GM23338 (cell line): ENCODE measurements at regions not wholly inside any gene's neighbourhood (a gene's known extent, or its start where the extent isn't known, plus 50 kb on each side); places are given as distances from the start of the nearest gene placed in this dataset.

Experiments
- CREB1 ChIP-seq: fragments of 250-450 bp; sonication (Bioruptor Pico); IDR thresholded peaks from 2 replicates; pipeline ENCODE4 v1.5.0; 2020; ENCODE audit warnings: low read depth, mild to moderate bottlenecking, moderate library complexity
- EZH2 ChIP-seq: fragments of 200-600 bp; sonication (generic); IDR thresholded peaks from one replicate; pipeline ENCODE4 v1.8.0; 2017; ENCODE audit warnings: antibody characterized with exemption, mild to moderate bottlenecking, low read depth; ENCODE audit not compliant: unreplicated experiment
- EZH2phosphoT487 ChIP-seq: fragments of 200-600 bp; sonication (generic); IDR thresholded peaks from one replicate; pipeline ENCODE4 v1.8.1; 2018; ENCODE audit warnings: antibody characterized with exemption; ENCODE audit not compliant: unreplicated experiment
- JUNB ChIP-seq: IDR thresholded peaks from one replicate; pipeline ENCODE4 v1.6.1; 2016; ENCODE audit warnings: antibody characterized with exemption; ENCODE audit not compliant: unreplicated experiment
- NANOG ChIP-seq: IDR thresholded peaks from 2 replicates; pipeline ENCODE4 v1.6.1; 2016; ENCODE audit warnings: antibody characterized with exemption, borderline replicate concordance
- POLR2AphosphoS5 ChIP-seq: IDR thresholded peaks from 2 replicates; pipeline ENCODE4 v1.6.1; 2016; ENCODE audit warnings: antibody characterized with exemption, low read depth
- STAT1 ChIP-seq: IDR thresholded peaks from one replicate; pipeline ENCODE4 v1.6.1; 2016; ENCODE audit warnings: antibody characterized with exemption; ENCODE audit not compliant: unreplicated experiment
- ZNF114 ChIP-seq: fragments of 250-450 bp; sonication (Bioruptor Pico); IDR thresholded peaks from 2 replicates; pipeline ENCODE4 v1.5.0; 2020; ENCODE audit warnings: mild to moderate bottlenecking, moderate library complexity
- TF ChIP-seq, protein P1 (sequence below), 2 experiments: fragments of 200-600 bp in 1 of 2; sonication (generic) in 1 of 2; conservative IDR thresholded peaks; 2 replicates each; pipeline versions ENCODE4 v1.5.1 to v1.6.1; 2016 to 2017; ENCODE audit warnings: antibody characterized with exemption in 2 of 2, low read depth in 2 of 2, mild to moderate bottlenecking in 2 of 2, moderate library complexity in 1 of 2
- TF ChIP-seq, protein P2 (sequence below): IDR thresholded peaks from one replicate; pipeline ENCODE4 v1.6.1; 2018; ENCODE audit warnings: antibody characterized with exemption; ENCODE audit not compliant: unreplicated experiment
- TF ChIP-seq, protein P3 (sequence below): fragments of 250-450 bp; sonication (Bioruptor Pico); IDR thresholded peaks from 2 replicates; pipeline ENCODE4 v1.5.0; 2020; ENCODE audit warnings: mild to moderate bottlenecking, moderate library complexity

DNA sequence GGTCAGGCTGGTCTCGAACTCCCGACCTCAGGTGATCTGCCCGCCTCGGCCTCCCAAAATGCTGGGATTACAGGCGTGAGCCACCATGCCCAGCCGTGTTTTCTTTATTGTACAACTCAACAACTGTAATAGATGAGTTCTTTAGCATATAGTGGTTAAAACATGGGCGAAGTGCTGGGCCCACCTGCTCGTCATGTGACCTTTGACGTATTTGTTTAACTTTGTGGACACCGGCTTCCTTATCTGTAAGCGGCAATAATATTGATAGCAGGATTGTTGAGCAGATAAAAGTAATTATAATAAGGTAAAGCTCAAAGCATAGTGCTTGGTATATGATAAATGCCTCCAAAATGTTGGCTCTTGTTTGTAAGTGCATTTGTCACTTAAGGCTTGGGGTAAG, 460.3 kb downstream of the KLF12 start:
- TF ChIP-seq, protein P1, sequence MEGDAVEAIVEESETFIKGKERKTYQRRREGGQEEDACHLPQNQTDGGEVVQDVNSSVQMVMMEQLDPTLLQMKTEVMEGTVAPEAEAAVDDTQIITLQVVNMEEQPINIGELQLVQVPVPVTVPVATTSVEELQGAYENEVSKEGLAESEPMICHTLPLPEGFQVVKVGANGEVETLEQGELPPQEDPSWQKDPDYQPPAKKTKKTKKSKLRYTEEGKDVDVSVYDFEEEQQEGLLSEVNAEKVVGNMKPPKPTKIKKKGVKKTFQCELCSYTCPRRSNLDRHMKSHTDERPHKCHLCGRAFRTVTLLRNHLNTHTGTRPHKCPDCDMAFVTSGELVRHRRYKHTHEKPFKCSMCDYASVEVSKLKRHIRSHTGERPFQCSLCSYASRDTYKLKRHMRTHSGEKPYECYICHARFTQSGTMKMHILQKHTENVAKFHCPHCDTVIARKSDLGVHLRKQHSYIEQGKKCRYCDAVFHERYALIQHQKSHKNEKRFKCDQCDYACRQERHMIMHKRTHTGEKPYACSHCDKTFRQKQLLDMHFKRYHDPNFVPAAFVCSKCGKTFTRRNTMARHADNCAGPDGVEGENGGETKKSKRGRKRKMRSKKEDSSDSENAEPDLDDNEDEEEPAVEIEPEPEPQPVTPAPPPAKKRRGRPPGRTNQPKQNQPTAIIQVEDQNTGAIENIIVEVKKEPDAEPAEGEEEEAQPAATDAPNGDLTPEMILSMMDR (conservative IDR thresholded peaks at IDR 0.05; ENCODE audit: low read depth in 2 of 2): no peak
- TF ChIP-seq, protein P2, sequence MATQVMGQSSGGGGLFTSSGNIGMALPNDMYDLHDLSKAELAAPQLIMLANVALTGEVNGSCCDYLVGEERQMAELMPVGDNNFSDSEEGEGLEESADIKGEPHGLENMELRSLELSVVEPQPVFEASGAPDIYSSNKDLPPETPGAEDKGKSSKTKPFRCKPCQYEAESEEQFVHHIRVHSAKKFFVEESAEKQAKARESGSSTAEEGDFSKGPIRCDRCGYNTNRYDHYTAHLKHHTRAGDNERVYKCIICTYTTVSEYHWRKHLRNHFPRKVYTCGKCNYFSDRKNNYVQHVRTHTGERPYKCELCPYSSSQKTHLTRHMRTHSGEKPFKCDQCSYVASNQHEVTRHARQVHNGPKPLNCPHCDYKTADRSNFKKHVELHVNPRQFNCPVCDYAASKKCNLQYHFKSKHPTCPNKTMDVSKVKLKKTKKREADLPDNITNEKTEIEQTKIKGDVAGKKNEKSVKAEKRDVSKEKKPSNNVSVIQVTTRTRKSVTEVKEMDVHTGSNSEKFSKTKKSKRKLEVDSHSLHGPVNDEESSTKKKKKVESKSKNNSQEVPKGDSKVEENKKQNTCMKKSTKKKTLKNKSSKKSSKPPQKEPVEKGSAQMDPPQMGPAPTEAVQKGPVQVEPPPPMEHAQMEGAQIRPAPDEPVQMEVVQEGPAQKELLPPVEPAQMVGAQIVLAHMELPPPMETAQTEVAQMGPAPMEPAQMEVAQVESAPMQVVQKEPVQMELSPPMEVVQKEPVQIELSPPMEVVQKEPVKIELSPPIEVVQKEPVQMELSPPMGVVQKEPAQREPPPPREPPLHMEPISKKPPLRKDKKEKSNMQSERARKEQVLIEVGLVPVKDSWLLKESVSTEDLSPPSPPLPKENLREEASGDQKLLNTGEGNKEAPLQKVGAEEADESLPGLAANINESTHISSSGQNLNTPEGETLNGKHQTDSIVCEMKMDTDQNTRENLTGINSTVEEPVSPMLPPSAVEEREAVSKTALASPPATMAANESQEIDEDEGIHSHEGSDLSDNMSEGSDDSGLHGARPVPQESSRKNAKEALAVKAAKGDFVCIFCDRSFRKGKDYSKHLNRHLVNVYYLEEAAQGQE: no peak
- no peak for TF ChIP-seq EZH2
- TF ChIP-seq EZH2phosphoT487: no peak
- TF ChIP-seq POLR2AphosphoS5: no peak
- no peak for TF ChIP-seq CREB1 (CRISPR knock-in tag)
- TF ChIP-seq JUNB: no peak
- no peak for TF ChIP-seq NANOG
- TF ChIP-seq, protein P3, sequence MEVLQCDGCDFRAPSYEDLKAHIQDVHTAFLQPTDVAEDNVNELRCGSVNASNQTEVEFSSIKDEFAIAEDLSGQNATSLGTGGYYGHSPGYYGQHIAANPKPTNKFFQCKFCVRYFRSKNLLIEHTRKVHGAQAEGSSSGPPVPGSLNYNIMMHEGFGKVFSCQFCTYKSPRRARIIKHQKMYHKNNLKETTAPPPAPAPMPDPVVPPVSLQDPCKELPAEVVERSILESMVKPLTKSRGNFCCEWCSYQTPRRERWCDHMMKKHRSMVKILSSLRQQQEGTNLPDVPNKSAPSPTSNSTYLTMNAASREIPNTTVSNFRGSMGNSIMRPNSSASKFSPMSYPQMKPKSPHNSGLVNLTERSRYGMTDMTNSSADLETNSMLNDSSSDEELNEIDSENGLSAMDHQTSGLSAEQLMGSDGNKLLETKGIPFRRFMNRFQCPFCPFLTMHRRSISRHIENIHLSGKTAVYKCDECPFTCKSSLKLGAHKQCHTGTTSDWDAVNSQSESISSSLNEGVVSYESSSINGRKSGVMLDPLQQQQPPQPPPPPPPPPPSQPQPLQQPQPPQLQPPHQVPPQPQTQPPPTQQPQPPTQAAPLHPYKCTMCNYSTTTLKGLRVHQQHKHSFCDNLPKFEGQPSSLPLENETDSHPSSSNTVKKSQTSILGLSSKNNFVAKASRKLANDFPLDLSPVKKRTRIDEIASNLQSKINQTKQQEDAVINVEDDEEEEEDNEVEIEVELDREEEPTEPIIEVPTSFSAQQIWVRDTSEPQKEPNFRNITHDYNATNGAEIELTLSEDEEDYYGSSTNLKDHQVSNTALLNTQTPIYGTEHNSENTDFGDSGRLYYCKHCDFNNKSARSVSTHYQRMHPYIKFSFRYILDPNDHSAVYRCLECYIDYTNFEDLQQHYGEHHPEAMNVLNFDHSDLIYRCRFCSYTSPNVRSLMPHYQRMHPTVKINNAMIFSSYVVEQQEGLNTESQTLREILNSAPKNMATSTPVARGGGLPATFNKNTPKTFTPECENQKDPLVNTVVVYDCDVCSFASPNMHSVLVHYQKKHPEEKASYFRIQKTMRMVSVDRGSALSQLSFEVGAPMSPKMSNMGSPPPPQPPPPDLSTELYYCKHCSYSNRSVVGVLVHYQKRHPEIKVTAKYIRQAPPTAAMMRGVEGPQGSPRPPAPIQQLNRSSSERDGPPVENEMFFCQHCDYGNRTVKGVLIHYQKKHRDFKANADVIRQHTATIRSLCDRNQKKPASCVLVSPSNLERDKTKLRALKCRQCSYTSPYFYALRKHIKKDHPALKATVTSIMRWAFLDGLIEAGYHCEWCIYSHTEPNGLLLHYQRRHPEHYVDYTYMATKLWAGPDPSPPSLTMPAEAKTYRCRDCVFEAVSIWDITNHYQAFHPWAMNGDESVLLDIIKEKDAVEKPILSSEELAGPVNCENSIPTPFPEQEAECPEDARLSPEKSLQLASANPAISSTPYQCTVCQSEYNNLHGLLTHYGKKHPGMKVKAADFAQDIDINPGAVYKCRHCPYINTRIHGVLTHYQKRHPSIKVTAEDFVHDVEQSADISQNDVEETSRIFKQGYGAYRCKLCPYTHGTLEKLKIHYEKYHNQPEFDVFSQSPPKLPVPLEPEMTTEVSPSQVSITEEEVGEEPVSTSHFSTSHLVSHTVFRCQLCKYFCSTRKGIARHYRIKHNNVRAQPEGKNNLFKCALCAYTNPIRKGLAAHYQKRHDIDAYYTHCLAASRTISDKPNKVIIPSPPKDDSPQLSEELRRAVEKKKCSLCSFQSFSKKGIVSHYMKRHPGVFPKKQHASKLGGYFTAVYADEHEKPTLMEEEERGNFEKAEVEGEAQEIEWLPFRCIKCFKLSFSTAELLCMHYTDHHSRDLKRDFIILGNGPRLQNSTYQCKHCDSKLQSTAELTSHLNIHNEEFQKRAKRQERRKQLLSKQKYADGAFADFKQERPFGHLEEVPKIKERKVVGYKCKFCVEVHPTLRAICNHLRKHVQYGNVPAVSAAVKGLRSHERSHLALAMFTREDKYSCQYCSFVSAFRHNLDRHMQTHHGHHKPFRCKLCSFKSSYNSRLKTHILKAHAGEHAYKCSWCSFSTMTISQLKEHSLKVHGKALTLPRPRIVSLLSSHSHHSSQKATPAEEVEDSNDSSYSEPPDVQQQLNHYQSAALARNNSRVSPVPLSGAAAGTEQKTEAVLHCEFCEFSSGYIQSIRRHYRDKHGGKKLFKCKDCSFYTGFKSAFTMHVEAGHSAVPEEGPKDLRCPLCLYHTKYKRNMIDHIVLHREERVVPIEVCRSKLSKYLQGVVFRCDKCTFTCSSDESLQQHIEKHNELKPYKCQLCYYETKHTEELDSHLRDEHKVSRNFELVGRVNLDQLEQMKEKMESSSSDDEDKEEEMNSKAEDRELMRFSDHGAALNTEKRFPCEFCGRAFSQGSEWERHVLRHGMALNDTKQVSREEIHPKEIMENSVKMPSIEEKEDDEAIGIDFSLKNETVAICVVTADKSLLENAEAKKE (CRISPR knock-in tag): no peak
- TF ChIP-seq STAT1: no peak
- TF ChIP-seq ZNF114 (CRISPR knock-in tag): no peak
